Small intestine (tissue), 7 donors: ENCODE measurements at regions not wholly inside any gene's neighbourhood (a gene's known extent, or its start where the extent isn't known, plus 50 kb on each side); places are given as distances from the start of the nearest gene placed in this dataset.

Experiments used
- DNase-seq, 2 donors: peaks; one replicate each; pipeline versions ENCODE4 v3.0.0 to v3.0.0-alpha.2; 2013
- FAIRE-seq: peaks from 2 replicates; lab custom pipeline; 2012; peaks lifted over from hg19 to GRCh38; lab: Jason Lieb, UNC
- H3K27ac ChIP-seq, 3 donors: one replicate each; pipeline ENCODE4 v1.5.1; 2013; ENCODE audit warnings: low read length in 2 of 3, mild to moderate bottlenecking in 2 of 3, control low read depth in 1 of 3, inconsistent platforms in 1 of 3, low read depth in 1 of 3, moderate library complexity in 1 of 3
- H3K27me3 ChIP-seq, 3 donors: one replicate each; pipeline ENCODE4 v1.6.1; 2013; ENCODE audit warnings: low read length in 3 of 3, inconsistent platforms in 1 of 3; ENCODE audit not compliant: control insufficient read depth in 3 of 3, insufficient read depth in 3 of 3
- H3K36me3 ChIP-seq, 3 donors: one replicate each; pipeline ENCODE4 v1.6.1; 2013; ENCODE audit warnings: low read length in 3 of 3, inconsistent platforms in 1 of 3, low read depth in 1 of 3, mild to moderate bottlenecking in 1 of 3, moderate library complexity in 1 of 3; ENCODE audit not compliant: control insufficient read depth in 3 of 3, insufficient read depth in 2 of 3
- H3K4me1 ChIP-seq, 3 donors: one replicate each; pipeline ENCODE4 v1.6.1; 2013; ENCODE audit warnings: low read length in 2 of 3, inconsistent platforms in 1 of 3, low read depth in 1 of 3, mild to moderate bottlenecking in 1 of 3, moderate library complexity in 1 of 3; ENCODE audit not compliant: control insufficient read depth in 3 of 3, insufficient read depth in 2 of 3
- H3K4me3 ChIP-seq, 3 donors: one replicate each; pipeline ENCODE4 v1.5.1; 2013; ENCODE audit warnings: low read length in 3 of 3, control low read depth in 1 of 3, inconsistent platforms in 1 of 3, low read depth in 1 of 3, mild to moderate bottlenecking in 1 of 3, moderate library complexity in 1 of 3
- H3K9me3 ChIP-seq, 2 donors: one replicate each; pipeline ENCODE4 v1.6.1; 2013; ENCODE audit warnings: low read depth in 1 of 2, low read length in 1 of 2; ENCODE audit not compliant: control insufficient read depth in 2 of 2, insufficient read depth in 1 of 2
- WGBS, 3 donors: extraction: QIAGEN DNeasy Blood & Tissue Kit; methylation state at CpG; one replicate each; pipeline ENCODE4 v1.1.7; 2013; 5-methylcytosine and 5-hydroxymethylcytosine counted together
- donor health status: healthy with polysubstance abuse.
- donor health status: control.
- donor health status: control.
- donor health status: Bipolar disorder and iron deficiency.
- donor health status: healthy.

DNA sequence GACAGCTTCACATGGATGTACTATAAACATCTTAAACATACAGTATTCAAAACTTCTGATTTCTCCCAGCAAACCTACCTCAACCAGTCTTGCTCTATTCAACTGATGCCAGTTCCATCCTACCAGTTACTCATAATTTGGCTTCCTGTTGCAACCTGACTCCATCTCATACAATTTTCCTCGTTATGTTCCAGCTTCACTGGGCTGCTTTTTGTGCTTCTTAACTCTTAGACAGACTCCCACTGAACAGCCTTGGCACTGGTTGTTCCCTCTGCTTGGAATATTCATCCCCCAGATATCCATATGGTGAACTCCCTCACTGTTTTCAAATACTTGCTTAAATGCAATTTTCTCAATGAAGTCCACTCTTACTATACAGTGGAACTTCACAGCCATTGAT lies 249.2 kb downstream of the AEBP2 start:
- no peak overlapping the region for H3K27ac ChIP-seq
- H3K4me3 ChIP-seq: no peak overlapping the region
- no peaks in the 10 kb centered on the region for H3K27me3 ChIP-seq
- 74 to 84% (median 80%) methylated on average over 1 of the region's 1 CpG for WGBS, 3 donors
- no peaks in the 10 kb centered on the region for H3K36me3 ChIP-seq
- FAIRE-seq: no peak
- no peaks in the 10 kb centered on the region for H3K9me3 ChIP-seq
- no peaks in the 10 kb centered on the region for H3K4me1 ChIP-seq
- DNase-seq: no peak

DNA sequence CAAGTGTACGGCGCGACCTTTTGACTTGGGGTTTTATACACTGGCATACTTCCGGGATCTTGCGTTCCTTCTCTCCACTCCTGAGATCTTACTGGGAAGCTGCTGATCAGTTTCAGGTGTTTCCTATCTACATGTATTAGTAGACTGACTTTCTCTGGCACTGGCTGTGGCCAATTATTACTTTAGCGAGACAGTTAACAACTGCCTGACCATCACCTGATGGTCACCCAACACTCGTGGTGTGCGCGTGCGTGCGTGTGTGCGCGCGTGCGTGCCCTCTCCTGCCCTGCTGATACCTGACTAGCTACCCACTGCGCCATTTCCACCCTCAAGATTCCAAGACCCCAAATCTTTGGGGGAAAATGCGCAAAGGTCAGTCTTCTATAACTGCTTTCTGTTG lies 249.9 kb downstream of the AEBP2 start:
- H3K27ac ChIP-seq: no peak overlapping the region
- no peaks in the 10 kb centered on the region for H3K27me3 ChIP-seq
- DNase-seq: peak in 1 of 2 donors; percentile 34
- 84 to 87% (median 85%) methylated on average over 17 of the region's 17 CpGs for WGBS, 3 donors
- H3K36me3 ChIP-seq: no peaks in the 10 kb centered on the region
- no peaks in the 10 kb centered on the region for H3K9me3 ChIP-seq
- H3K4me1 ChIP-seq: no peaks in the 10 kb centered on the region
- no peak overlapping the region for H3K4me3 ChIP-seq
- FAIRE-seq: no peak

DNA sequence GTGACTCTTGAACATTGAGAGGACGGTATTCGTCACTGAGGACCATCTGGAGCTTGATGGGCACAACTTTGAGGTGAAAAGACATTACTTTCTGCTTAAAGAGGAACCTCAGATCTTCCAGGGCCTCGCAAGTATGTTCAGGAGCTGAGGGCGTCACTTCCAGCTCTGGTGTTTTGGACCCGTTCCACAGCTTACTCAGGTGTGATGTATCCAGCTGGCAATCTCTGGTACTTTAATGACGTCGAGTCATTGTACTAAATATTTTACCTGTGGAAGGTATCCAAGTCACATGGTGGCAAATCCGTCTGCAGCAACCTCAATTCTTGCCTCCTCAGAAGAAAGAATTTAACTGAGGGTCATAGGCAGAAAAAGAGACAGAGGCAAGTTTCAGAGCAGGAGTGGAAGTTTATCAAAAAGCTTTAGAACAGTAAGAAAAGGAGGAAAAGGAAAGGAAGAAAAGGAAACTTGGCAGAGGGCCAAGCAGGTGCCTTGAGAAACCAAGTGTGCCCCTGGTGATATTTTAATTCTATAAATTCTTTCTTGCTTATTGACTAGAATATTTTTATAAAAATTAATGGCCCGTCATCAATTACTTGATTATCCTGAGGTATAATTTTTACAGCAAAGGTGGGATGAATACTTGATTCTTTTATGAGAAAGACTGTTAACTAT lies 250.6 kb downstream of the AEBP2 start:
- no peak overlapping the region for H3K27ac ChIP-seq
- FAIRE-seq: no peak
- H3K36me3 ChIP-seq: no peaks in the 10 kb centered on the region
- WGBS, 3 donors: 32 to 76% (median 45%) methylated on average over 9 of the region's 9 CpGs
- DNase-seq: peak in 1 of 2 donors; percentile 46
- H3K4me3 ChIP-seq: no peak overlapping the region
- H3K4me1 ChIP-seq: no peaks in the 10 kb centered on the region
- no peaks in the 10 kb centered on the region for H3K27me3 ChIP-seq
- H3K9me3 ChIP-seq: no peaks in the 10 kb centered on the region

DNA sequence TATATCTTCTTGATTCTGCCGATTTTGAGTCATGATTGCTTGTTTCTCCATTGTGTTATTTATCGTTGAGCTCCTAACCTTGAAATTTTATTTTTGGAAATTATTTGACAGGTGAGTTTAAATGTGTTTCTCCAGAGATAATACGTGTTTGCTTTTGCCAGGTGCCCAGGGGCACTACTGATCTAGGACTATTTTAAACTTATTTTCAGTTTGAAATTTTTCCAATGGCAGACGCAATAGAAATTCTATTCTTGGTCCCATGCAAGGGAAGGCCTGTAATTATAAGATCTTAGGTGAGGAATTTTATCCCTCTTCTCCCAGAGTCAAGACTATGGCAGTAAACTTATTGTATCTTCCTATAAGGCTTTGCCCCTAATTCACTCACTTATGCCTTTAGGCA lies 252.8 kb downstream of the AEBP2 start:
- WGBS, 3 donors: 74 to 91% (median 79%) methylated on average over 4 of the region's 4 CpGs
- FAIRE-seq: no peak
- no peaks in the 10 kb centered on the region for H3K4me1 ChIP-seq
- H3K9me3 ChIP-seq: no peaks in the 10 kb centered on the region
- no peak overlapping the region for H3K27ac ChIP-seq
- no peaks in the 10 kb centered on the region for H3K36me3 ChIP-seq
- no peak overlapping the region for H3K4me3 ChIP-seq
- no peak for DNase-seq
- no peaks in the 10 kb centered on the region for H3K27me3 ChIP-seq

DNA sequence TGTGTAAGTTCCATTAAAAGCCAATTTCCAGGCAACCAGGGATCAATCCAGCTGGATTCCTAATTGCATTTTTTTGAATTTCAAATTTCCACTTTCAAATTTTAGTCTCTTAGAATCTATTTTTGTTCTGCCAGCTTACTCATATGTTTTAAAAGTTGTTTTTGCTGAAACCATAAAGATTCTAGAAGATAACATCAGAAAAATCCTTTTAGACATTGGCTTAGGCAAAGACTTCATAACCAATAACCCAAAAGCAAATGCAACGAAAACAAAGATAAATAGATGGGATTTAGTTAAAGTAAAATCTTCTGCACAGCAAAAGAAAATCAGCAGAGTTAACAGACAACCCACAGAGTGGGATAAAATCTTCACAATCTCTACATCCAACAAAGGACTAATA lies 253.3 kb downstream of the AEBP2 start:
- H3K4me3 ChIP-seq: no peak overlapping the region
- no peaks in the 10 kb centered on the region for H3K36me3 ChIP-seq
- FAIRE-seq: no peak
- no peak for DNase-seq
- H3K27ac ChIP-seq: no peak overlapping the region
- no peaks in the 10 kb centered on the region for H3K27me3 ChIP-seq
- H3K9me3 ChIP-seq: no peaks in the 10 kb centered on the region
- H3K4me1 ChIP-seq: no peaks in the 10 kb centered on the region
- WGBS, 3 donors: 74 to 87% (median 84%) methylated on average over 1 of the region's 1 CpG

DNA sequence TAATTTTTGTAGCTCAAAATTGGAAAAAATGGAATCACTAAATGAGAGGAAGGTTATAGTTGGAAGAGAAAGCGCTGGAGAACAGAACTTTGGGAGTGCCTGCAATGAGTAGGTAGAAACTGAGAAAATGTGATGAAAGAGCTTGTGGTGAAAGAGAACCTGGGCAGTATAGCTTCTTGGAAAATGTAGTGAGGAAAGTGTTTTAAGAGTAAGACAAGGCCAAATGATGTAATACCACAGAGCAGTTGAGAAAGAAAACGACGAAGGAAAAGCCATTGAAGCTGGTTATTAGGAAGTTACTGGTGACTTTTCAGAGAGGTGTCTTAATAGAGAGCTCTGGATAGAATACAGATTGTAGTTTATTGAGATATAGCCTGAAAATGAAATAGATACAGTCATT lies 255.3 kb downstream of the AEBP2 start:
- no peaks in the 10 kb centered on the region for H3K4me1 ChIP-seq
- H3K4me3 ChIP-seq: no peak overlapping the region
- H3K27ac ChIP-seq: no peak overlapping the region
- DNase-seq: no peak
- no peaks in the 10 kb centered on the region for H3K9me3 ChIP-seq
- no peaks in the 10 kb centered on the region for H3K27me3 ChIP-seq
- no peaks in the 10 kb centered on the region for H3K36me3 ChIP-seq
- FAIRE-seq: no peak
- WGBS, 3 donors: 73 to 82% (median 75%) methylated on average over 3 of the region's 3 CpGs

DNA sequence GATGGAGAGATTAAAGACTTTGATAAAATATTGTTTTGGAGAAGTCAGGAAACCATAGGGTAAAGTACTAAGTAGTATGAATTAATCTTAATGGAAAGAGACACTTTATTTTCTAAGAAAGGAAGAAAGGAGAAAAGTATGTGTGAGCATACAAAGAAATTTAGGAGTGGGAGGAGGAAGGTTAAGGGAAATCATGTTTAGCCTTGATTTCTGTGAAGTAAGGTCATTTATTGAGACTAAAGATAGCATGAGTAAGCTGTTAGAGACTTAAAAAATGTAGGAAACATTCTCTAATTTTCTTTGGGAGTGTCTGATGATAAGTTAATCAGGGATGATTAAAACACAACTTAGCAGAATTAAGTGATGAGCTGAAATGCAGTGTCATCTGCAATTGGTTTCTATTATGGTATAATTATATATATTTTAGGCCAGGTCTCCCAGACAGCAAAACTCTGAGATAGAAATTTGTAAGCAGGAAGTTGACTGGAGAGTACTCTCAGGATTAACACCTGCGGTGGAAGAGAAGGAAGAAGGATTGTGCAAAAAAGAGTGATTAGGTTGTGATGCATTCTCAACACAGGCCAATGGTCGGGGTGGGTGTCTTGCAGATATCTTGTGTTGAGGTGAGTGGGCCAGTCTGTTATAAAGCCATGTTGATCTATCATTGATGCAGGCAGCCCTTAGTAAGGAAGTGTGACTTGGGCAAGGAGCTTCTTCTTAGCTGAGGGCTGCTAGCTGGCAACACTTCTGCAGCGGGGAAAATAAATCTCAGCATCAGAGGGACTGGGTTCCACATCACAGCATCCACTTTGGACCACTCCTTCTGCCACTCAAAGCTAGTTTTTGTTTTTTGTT lies 256.2 kb downstream of the AEBP2 start:
- Histone ChIP-seq H3K4me3 (no peak overlapping the region), H3K4me1 (no peaks in the 10 kb centered on the region), H3K9me3 (no peaks in the 10 kb centered on the region), H3K27ac (no peak overlapping the region), H3K27me3 (no peaks in the 10 kb centered on the region), H3K36me3 (no peaks in the 10 kb centered on the region)
- FAIRE-seq: no peak
- no peak for DNase-seq
- 65 to 75% (median 73%) methylated on average over 3 of the region's 3 CpGs for WGBS, 3 donors

DNA sequence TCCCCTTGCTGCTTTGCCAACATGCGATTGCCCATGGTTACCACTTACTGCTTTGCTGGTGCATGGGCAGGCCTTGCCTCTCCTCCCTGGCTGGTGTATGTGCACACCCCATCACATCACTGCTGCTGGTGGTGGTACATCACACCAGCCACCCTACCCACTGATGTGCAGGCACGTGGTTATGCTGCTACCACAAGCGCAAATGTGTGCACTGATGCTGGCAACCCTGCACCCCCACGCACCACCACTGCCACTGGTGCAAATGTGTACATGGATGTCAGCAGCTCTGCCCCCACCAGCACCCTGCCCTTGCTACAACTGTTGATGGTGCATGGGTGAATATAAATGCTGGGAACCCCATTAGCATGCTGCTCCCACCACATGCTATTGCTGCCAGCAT lies 261.7 kb downstream of the AEBP2 start:
- H3K27ac ChIP-seq: no peak overlapping the region
- H3K9me3 ChIP-seq: peaks cover 0 to 6% of the 10 kb centered on the region in 2 donors
- no peak overlapping the region for H3K4me3 ChIP-seq
- no peaks in the 10 kb centered on the region for H3K4me1 ChIP-seq
- FAIRE-seq: no peak
- no peak for DNase-seq
- no peaks in the 10 kb centered on the region for H3K36me3 ChIP-seq
- WGBS, 3 donors: 85 to 94% (median 93%) methylated on average over 4 of the region's 4 CpGs
- H3K27me3 ChIP-seq: no peaks in the 10 kb centered on the region
